Heart left ventricle (tissue), 16 donors: ENCODE measurements at regions not wholly inside any gene's neighbourhood (a gene's known extent, or its start where the extent isn't known, plus 50 kb on each side); places are given as distances from the start of the nearest gene placed in this dataset.

Experiments used
- ATAC-seq, 4 donors: fragments of 200-7000 bp; cut with Tn5 transposase; one replicate each; pipeline ENCODE4 v1.9.1; 2020 to 2022; ENCODE audit warnings: moderate library complexity in 4 of 4, mild to moderate bottlenecking in 3 of 4, moderate number of reproducible peaks in 1 of 4
- DNase-seq, 5 donors: peaks; one replicate each; pipeline ENCODE4 v3.0.0-alpha.2; 2020
- H3K27ac ChIP-seq, 12 donors: fragments of 200-600 bp; sonication (generic) in 4 of 12; one replicate each; pipeline versions ENCODE4 v1.5.0 to v1.8.0; 2016 to 2022; ENCODE audit warnings: mild to moderate bottlenecking in 2 of 12
- H3K27me3 ChIP-seq, 9 donors: fragments of 200-600 bp; sonication (generic) in 2 of 9; one replicate each; pipeline versions ENCODE4 v1.5.1 to v1.8.0; 2016 to 2022; ENCODE audit warnings: mild to moderate bottlenecking in 3 of 9
- H3K36me3 ChIP-seq, 9 donors: fragments of 200-600 bp; sonication (generic) in 2 of 9; one replicate each; pipeline versions ENCODE4 v1.5.0 to v1.8.0; 2018 to 2022; ENCODE audit warnings: mild to moderate bottlenecking in 2 of 9
- H3K4me1 ChIP-seq, 12 donors: fragments of 200-600 bp; sonication (generic) in 4 of 12; one replicate each; pipeline versions ENCODE4 v1.5.0 to v1.8.0; 2016 to 2022; ENCODE audit warnings: mild to moderate bottlenecking in 3 of 12
- H3K4me3 ChIP-seq, 12 donors: fragments of 200-600 bp; sonication (generic) in 4 of 12; one replicate each; pipeline versions ENCODE4 v1.5.0 to v1.8.0; 2017 to 2022; ENCODE audit warnings: mild to moderate bottlenecking in 9 of 12, moderate library complexity in 4 of 12
- H3K9me3 ChIP-seq, 12 donors: fragments of 200-600 bp; sonication (generic) in 4 of 12; one replicate each; pipeline versions ENCODE4 v1.5.0 to v1.8.0; 2016 to 2022; ENCODE audit warnings: mild to moderate bottlenecking in 1 of 12
- POLR2A ChIP-seq, 2 donors: fragments of 450-650 bp; IDR thresholded peaks; one replicate each; pipeline ENCODE4 v1.6.1; 2017; ENCODE audit warnings: antibody characterized with exemption in 2 of 2, mild to moderate bottlenecking in 2 of 2, moderate library complexity in 2 of 2
- WGBS, 4 donors: extraction: QIAGEN DNeasy Blood & Tissue Kit in 2 of 4; methylation state at CpG; one replicate each; pipeline versions ENCODE4 v1.1.5 to v1.1.7; 2013 to 2018; 5-methylcytosine and 5-hydroxymethylcytosine counted together
- intact Hi-C, 10 donors: fragments of 100-400 bp; cut with DNase I; formaldehyde crosslinking; loops; one replicate each; pipeline versions ENCODE4 v1.11.1 to v1.14.2; 2022
- TF ChIP-seq, protein P1 (sequence below), 12 donors: fragments of 200-600 bp; sonication (generic) in 4 of 12; IDR thresholded peaks; one replicate each; pipeline versions ENCODE4 v1.5.0 to v1.8.0; 2018 to 2022; ENCODE audit warnings: antibody characterized with exemption in 12 of 12, mild to moderate bottlenecking in 5 of 12
- donor health status: ischemic (EF 13 %, LVEDD 7.1; RV severe dilation, severe dysfunction).
- donor health status: healthy with polysubstance abuse.
- donor health status: DM: no; HTN: yes; CAD: no.
- donor health status: DM: no; HTN: no; CAD: no.
- donor health status: ischemic (EF 25% LVEDD 6.9; RV normal size, moderate dysfunction).
- donor health status: ischemic (EF 25% LVEDD 5.7; RV mildly dilated, moderate dysfunction).
- donor health status: healthy.
- donor health status: DM: yes; HTN: yes; CAD: no.
- donor health status: ischemic (EF 35%, LVEDD 5.7; RV mildly dilated, moderate dysfunction).
- donor health status: nonischemic (EF 11% LVEDD 7.7; RV severe dilation, severe dysfunction).
- donor health status: DM: yes; HTN: yes; CAD: no.
- donor health status: PGD.
- donor health status: ischemic (EF 29% LVEDD 5.4; RV normal size, mild dysfunction).
- donor health status: nonischemic (EF 23%, LVEDD 6.1; RV moderate dilation, normal function).

DNA sequence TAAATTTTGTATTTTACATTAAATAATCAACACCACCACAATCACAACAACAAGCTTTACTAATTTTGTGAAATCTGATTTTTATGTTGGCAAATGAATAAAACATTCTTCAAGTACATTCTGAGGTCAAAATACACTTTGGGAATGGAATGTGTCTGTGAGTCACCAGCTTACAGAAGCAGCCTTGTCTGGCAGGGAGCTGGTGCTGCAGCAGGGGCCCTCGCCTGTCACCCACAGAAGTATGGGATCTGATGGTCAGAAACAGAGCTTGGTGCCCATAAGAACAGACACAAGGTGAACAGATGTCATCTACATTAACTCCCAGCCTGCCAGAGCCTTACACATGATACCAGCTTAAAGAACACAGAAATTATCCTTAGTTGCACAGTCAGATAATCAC lies 496.9 kb downstream of the CCSER2 start:
- Histone ChIP-seq H3K27ac (peak overlapping the region in 9 of 12 donors; percentile 18 to 77 (median 41)), H3K9me3 (no peaks in the 10 kb centered on the region), H3K4me1 (peaks cover 0 to 34% (median 4%) of the 10 kb centered on the region in 12 donors), H3K27me3 (peaks cover 0 to 2% (median 0%) of the 10 kb centered on the region in 9 donors), H3K36me3 (no peaks in the 10 kb centered on the region), H3K4me3 (no peak overlapping the region)
- WGBS, 4 donors = 29 to 50% (median 32%) methylated on average over 1 of the region's 1 CpG
- ATAC-seq = peak; percentile 62 to 94 (median 90)
- intact Hi-C loops = no loop called here
- no peak for TF ChIP-seq POLR2A (IDR thresholded peaks at IDR 0.05)
- TF ChIP-seq, protein P1, sequence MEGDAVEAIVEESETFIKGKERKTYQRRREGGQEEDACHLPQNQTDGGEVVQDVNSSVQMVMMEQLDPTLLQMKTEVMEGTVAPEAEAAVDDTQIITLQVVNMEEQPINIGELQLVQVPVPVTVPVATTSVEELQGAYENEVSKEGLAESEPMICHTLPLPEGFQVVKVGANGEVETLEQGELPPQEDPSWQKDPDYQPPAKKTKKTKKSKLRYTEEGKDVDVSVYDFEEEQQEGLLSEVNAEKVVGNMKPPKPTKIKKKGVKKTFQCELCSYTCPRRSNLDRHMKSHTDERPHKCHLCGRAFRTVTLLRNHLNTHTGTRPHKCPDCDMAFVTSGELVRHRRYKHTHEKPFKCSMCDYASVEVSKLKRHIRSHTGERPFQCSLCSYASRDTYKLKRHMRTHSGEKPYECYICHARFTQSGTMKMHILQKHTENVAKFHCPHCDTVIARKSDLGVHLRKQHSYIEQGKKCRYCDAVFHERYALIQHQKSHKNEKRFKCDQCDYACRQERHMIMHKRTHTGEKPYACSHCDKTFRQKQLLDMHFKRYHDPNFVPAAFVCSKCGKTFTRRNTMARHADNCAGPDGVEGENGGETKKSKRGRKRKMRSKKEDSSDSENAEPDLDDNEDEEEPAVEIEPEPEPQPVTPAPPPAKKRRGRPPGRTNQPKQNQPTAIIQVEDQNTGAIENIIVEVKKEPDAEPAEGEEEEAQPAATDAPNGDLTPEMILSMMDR (IDR thresholded peaks at IDR 0.05) = no peak
- peak; percentile 34 to 67 (median 54) for DNase-seq

DNA sequence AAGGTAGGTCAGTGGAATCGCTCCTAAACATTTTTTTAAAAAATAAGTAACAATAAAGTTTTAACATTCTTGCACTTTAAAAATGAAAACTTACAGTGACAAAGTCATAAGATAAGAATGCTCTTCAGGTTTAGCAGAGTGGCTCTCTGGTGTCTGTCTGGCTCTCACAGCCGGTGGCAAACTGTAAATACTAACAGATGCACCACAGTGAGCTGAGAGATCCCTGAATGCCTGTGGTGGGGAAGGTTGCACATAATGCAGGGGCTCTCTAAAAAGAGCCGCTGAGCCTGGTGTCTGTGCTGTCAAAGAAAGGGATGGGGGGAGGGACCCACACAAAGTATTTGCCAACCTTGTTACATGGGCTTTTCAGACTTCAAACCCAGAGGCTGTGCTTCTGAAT lies 498.3 kb downstream of the CCSER2 start:
- Histone ChIP-seq H3K27ac (peak overlapping the region in 2 of 12 donors; percentile 4 to 24), H3K4me1 (peaks cover 0 to 34% (median 4%) of the 10 kb centered on the region in 12 donors), H3K27me3 (peaks cover 0 to 2% (median 0%) of the 10 kb centered on the region in 9 donors), H3K4me3 (no peak overlapping the region), H3K36me3 (no peaks in the 10 kb centered on the region), H3K9me3 (no peaks in the 10 kb centered on the region)
- 37 to 53% (median 45%) methylated on average over 3 of the region's 3 CpGs for WGBS, 4 donors
- no peak for TF ChIP-seq POLR2A (IDR thresholded peaks at IDR 0.05)
- TF ChIP-seq, protein P1 (IDR thresholded peaks at IDR 0.05) = no peak
- intact Hi-C loops = no loop called here
- no peak for DNase-seq
- no peak for ATAC-seq

DNA sequence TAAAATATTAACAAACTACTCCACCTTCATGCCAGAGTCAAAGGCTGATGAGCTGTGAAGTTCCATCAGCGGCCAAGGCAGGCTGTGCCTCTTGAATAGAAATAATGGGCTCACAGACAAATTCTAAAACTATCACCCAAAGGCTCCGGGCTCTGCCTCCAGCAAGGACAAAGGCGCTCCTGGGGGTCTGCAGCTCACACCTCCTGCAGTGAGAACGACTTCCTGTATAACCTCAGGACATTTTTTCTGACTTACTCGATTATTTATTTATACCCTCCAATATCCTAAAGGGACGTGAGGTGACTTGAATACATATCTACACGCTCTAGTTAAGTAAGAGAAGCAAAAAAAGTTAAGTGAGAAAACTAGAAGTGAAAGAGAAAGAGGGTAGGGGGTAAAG lies 500.7 kb downstream of the CCSER2 start:
- Histone ChIP-seq H3K27me3 (peaks cover 0 to 2% (median 0%) of the 10 kb centered on the region in 9 donors), H3K4me1 (peaks cover 0 to 34% (median 4%) of the 10 kb centered on the region in 12 donors), H3K27ac (no peak overlapping the region), H3K9me3 (no peaks in the 10 kb centered on the region), H3K36me3 (no peaks in the 10 kb centered on the region), H3K4me3 (no peak overlapping the region)
- ATAC-seq (no peak), DNase-seq (no peak)
- intact Hi-C loops = no loop called here
- no peak for TF ChIP-seq POLR2A (IDR thresholded peaks at IDR 0.05)
- TF ChIP-seq, protein P1 (IDR thresholded peaks at IDR 0.05) = no peak
- WGBS, 4 donors = 43 to 48% (median 47%) methylated on average over 7 of the region's 7 CpGs

DNA sequence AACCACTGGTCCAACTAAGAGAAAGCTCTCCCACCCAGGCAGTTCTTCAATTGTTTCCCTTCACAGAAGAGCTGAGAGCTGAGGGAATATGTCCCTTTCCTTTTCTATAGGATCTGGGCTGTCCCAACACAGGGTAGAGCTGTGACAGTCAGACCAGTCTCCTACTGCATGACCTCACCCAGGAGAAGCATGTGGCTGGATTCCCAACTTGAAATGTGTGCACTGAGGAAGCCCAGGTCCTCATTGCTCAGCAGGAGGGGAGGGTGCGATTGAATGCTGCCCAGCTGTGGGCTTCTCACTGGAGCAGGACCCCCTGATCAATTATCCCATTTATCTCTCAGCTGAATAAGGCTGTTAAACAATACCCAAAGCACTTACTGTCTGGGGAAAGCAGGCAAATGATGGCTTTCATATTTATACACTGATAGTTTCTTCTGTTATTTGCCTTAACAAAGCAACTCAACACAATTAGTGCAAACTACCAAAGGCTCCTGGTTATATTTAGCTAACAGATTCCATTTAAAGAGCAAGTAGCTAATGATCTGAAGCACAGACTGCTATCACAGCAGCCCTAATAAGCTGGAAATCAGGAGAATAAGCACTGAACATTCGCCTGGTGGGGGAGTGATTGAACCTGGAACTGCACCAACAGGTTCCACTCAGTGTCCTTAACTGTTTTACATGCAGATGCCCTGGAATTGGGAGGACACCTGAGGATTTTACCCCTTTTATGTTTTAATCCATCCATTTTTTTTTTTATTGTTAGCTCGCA lies 508.8 kb downstream of the CCSER2 start:
- Histone ChIP-seq H3K9me3 (no peaks in the 10 kb centered on the region), H3K4me3 (no peak overlapping the region), H3K36me3 (no peaks in the 10 kb centered on the region), H3K4me1 (peaks cover 0 to 23% (median 0%) of the 10 kb centered on the region in 12 donors), H3K27me3 (peaks cover 0 to 2% (median 0%) of the 10 kb centered on the region in 9 donors), H3K27ac (peak overlapping the region; percentile 27 to 95 (median 76))
- WGBS, 4 donors = 28 to 43% (median 39%) methylated on average over 3 of the region's 3 CpGs
- ATAC-seq (peak; percentile 93 to 96 (median 94)), DNase-seq (peak in 4 of 5 donors; percentile 48 to 58 (median 52))
- TF ChIP-seq, protein P1 (IDR thresholded peaks at IDR 0.05) = no peak
- TF ChIP-seq POLR2A (IDR thresholded peaks at IDR 0.05) = no peak
- intact Hi-C loops = no loop called here
